H1 (cell line): ENCODE measurements at regions not wholly inside any gene's neighbourhood (a gene's known extent, or its start where the extent isn't known, plus 50 kb on each side); places are given as distances from the start of the nearest gene placed in this dataset.

Experiments used
- CTCF ChIA-PET: fragments of 300-600 bp; sonication (Branson Sonifier 250); formaldehyde crosslinking; loops from one replicate; lab custom pipeline; 2021; ENCODE audit not compliant: partially characterized antibody; lab: Charles Lee
- POLR2A ChIA-PET: fragments of 300-600 bp; sonication (Branson Sonifier 250); formaldehyde crosslinking; loops from one replicate; lab custom pipeline; 2021; ENCODE audit warnings: inconsistent platforms; ENCODE audit not compliant: partially characterized antibody; lab: Charles Lee
- DNase-seq, 2 experiments: peaks; one replicate each; pipeline versions ENCODE4 v3.0.0 to v3.0.0-alpha.2; 2010 to 2022; ENCODE audit warnings: low spot score in 2 of 2, low read depth in 1 of 2, mixed read lengths in 1 of 2
- FAIRE-seq: peaks from 2 replicates; lab custom pipeline; 2011; peaks lifted over from hg19 to GRCh38; lab: Jason Lieb, UNC
- H2AFZ ChIP-seq: 2 replicates; pipeline ENCODE4 v1.8.1; 2012; ENCODE audit warnings: low read length, inconsistent platforms
- H2AK5ac ChIP-seq: 2 replicates; pipeline ENCODE4 v1.6.1; 2013; ENCODE audit warnings: low read depth, low read length
- H2BK120ac ChIP-seq: replicated peaks from 2 replicates; pipeline ENCODE3; 2013; ENCODE audit warnings: low read depth, low read length, inconsistent platforms
- H2BK12ac ChIP-seq: 2 replicates; pipeline ENCODE4 v1.6.1; 2013; ENCODE audit warnings: low read depth, low read length
- H2BK15ac ChIP-seq: 2 replicates; pipeline ENCODE4 v1.6.1; 2013; ENCODE audit warnings: low read length
- H2BK20ac ChIP-seq: 2 replicates; pipeline ENCODE4 v1.6.1; 2013; ENCODE audit warnings: low read length
- H2BK5ac ChIP-seq: 2 replicates; pipeline ENCODE4 v1.6.1; 2013; ENCODE audit warnings: low read depth, low read length
- H3K14ac ChIP-seq: 2 replicates; pipeline ENCODE4 v1.6.1; 2013; ENCODE audit warnings: inconsistent platforms; ENCODE audit not compliant: insufficient read length
- H3K18ac ChIP-seq: 2 replicates; pipeline ENCODE4 v1.6.1; 2013; ENCODE audit warnings: low read length; ENCODE audit errors: extremely low read depth
- H3K23ac ChIP-seq: 2 replicates; pipeline ENCODE4 v1.6.1; 2013; ENCODE audit warnings: inconsistent platforms; ENCODE audit not compliant: insufficient read length
- H3K23me2 ChIP-seq: 2 replicates; pipeline ENCODE4 v1.6.1; 2013; ENCODE audit warnings: low read depth, low read length
- H3K27ac ChIP-seq: 2 replicates; pipeline ENCODE4 v1.6.1; 2011; ENCODE audit warnings: low read depth, low read length, inconsistent platforms
- H3K27me3 ChIP-seq, 4 experiments: replicated peaks in 1 of 4; 1 replicate in 1 of 4; 2 replicates in 3 of 4; pipeline versions ENCODE4 v1.6.1 to v1.8.1; 2011 to 2013; ENCODE audit warnings: low read length in 3 of 4, mild to moderate bottlenecking in 3 of 4, inconsistent platforms in 2 of 4, mixed read lengths in 2 of 4, moderate library complexity in 1 of 4; ENCODE audit not compliant: control insufficient read depth in 3 of 4, insufficient read depth in 3 of 4; ENCODE audit errors: extremely low read depth in 1 of 4
- H3K36me3 ChIP-seq, 4 experiments: 2 replicates each; pipeline versions ENCODE4 v1.6.1 to v1.8.1; 2011 to 2013; ENCODE audit warnings: mild to moderate bottlenecking in 4 of 4, low read length in 3 of 4, moderate library complexity in 2 of 4, control low read depth in 1 of 4, inconsistent platforms in 1 of 4; ENCODE audit not compliant: insufficient read depth in 4 of 4, control insufficient read depth in 2 of 4
- H3K4ac ChIP-seq: replicated peaks from 2 replicates; pipeline ENCODE3; 2013; ENCODE audit warnings: low read length, low read depth, mixed read lengths, inconsistent platforms; ENCODE audit not compliant: insufficient read length
- H3K4me1 ChIP-seq, 4 experiments: replicated peaks in 1 of 4; 1 replicate in 1 of 4; 2 replicates in 3 of 4; pipeline versions ENCODE4 v1.6.1 to v1.8.1; 2011 to 2013; ENCODE audit warnings: low read length in 3 of 4, inconsistent platforms in 2 of 4, mixed read lengths in 1 of 4; ENCODE audit not compliant: insufficient read depth in 4 of 4, control insufficient read depth in 3 of 4
- H3K4me2 ChIP-seq, 2 experiments: 2 replicates each; pipeline versions ENCODE4 v1.6.1 to v1.8.1; 2011 to 2013; ENCODE audit warnings: low read depth in 2 of 2, low read length in 2 of 2, control low read depth in 1 of 2, inconsistent platforms in 1 of 2, mild to moderate bottlenecking in 1 of 2; ENCODE audit not compliant: insufficient read depth in 1 of 2
- H3K4me3 ChIP-seq, 4 experiments: fragments of 200-600, 300-600 bp in 1 of 4; sonication (generic), shearing (Covaris generic), sonication (Bioruptor Twin) in 1 of 4; 2 replicates each; pipeline versions ENCODE4 v1.5.1 to v1.8.1; 2011 to 2016; ENCODE audit warnings: low read length in 4 of 4, low read depth in 3 of 4, control low read depth in 2 of 4, inconsistent platforms in 2 of 4, mild to moderate bottlenecking in 2 of 4, mixed read lengths in 1 of 4, moderate library complexity in 1 of 4; ENCODE audit not compliant: insufficient read depth in 2 of 4; ENCODE audit errors: extremely low read depth in 1 of 4
- H3K56ac ChIP-seq: replicated peaks from 2 replicates; pipeline ENCODE3; 2013; ENCODE audit warnings: low read depth, mild to moderate bottlenecking, mixed read lengths, low read length, inconsistent platforms; ENCODE audit not compliant: insufficient read length
- H3K79me1 ChIP-seq: 2 replicates; pipeline ENCODE4 v1.6.1; 2013; ENCODE audit warnings: low read depth, low read length, control low read depth
- H3K79me2 ChIP-seq, 2 experiments: 2 replicates each; pipeline versions ENCODE4 v1.6.1 to v1.8.1; 2012 to 2013; ENCODE audit warnings: low read length in 2 of 2, mild to moderate bottlenecking in 2 of 2, inconsistent platforms in 1 of 2; ENCODE audit not compliant: insufficient read depth in 2 of 2, control insufficient read depth in 1 of 2
- H3K9ac ChIP-seq, 4 experiments: replicated peaks in 1 of 4; 1 replicate in 1 of 4; 2 replicates in 3 of 4; pipeline versions ENCODE4 v1.6.1 to v1.8.1; 2011 to 2013; ENCODE audit warnings: low read depth in 3 of 4, low read length in 3 of 4, control low read depth in 2 of 4, mild to moderate bottlenecking in 2 of 4, moderate library complexity in 2 of 4, inconsistent platforms in 1 of 4; ENCODE audit errors: extremely low read depth in 1 of 4
- H3K9me3 ChIP-seq, 2 experiments: 2 replicates each; pipeline versions ENCODE4 v1.6.1 to v1.8.1; 2012 to 2013; ENCODE audit warnings: mild to moderate bottlenecking in 2 of 2, moderate library complexity in 2 of 2, control low read depth in 1 of 2, inconsistent platforms in 1 of 2, low read depth in 1 of 2, low read length in 1 of 2, mixed read lengths in 1 of 2; ENCODE audit not compliant: insufficient read depth in 2 of 2
- H4K20me1 ChIP-seq, 2 experiments: replicated peaks in 1 of 2; 2 replicates each; pipeline versions ENCODE3 to v1.8.1; 2011 to 2013; ENCODE audit warnings: inconsistent platforms in 2 of 2, low read length in 2 of 2, mild to moderate bottlenecking in 1 of 2; ENCODE audit not compliant: insufficient read depth in 2 of 2, control insufficient read depth in 1 of 2
- H4K5ac ChIP-seq: 2 replicates; pipeline ENCODE4 v1.6.1; 2013; ENCODE audit warnings: low read length, low read depth, mixed read lengths, inconsistent platforms; ENCODE audit not compliant: insufficient read length
- H4K8ac ChIP-seq: 2 replicates; pipeline ENCODE4 v1.8.0; 2013; ENCODE audit warnings: mild to moderate bottlenecking, moderate library complexity, low read length, inconsistent platforms; ENCODE audit not compliant: insufficient read depth; ENCODE audit errors: extremely low read depth
- H4K91ac ChIP-seq: replicated peaks from 2 replicates; pipeline ENCODE3; 2013; ENCODE audit warnings: low read length, mixed read lengths, inconsistent platforms; ENCODE audit not compliant: insufficient read length
- ASH2L ChIP-seq: fragments of 200-600, 300-600 bp; sonication (generic); IDR thresholded peaks from one replicate; pipeline ENCODE4 v1.7.1; 2017; ENCODE audit warnings: low read length
- CBX5 ChIP-seq: fragments of 300-800, 300-1000 bp; sonication (generic); IDR thresholded peaks from 2 replicates; pipeline ENCODE4 v1.7.1; 2016; ENCODE audit warnings: antibody characterized with exemption, low read length, low read depth
- FOSL1 ChIP-seq: IDR thresholded peaks from 2 replicates; pipeline ENCODE4 v1.6.1; 2011; ENCODE audit warnings: mild to moderate bottlenecking, low read depth, low read length, moderate library complexity; ENCODE audit not compliant: insufficient read depth
- GTF2F1 ChIP-seq: IDR thresholded peaks from 2 replicates; pipeline ENCODE4 v1.6.1; 2012; ENCODE audit warnings: low read depth, low read length, improper control_type of control experiment, borderline replicate concordance
- KDM4A ChIP-seq: IDR thresholded peaks from one replicate; pipeline ENCODE4 v1.7.1; 2012; ENCODE audit warnings: low read depth, mild to moderate bottlenecking, moderate library complexity, low read length, inconsistent platforms; ENCODE audit not compliant: severe bottlenecking
- MAFK ChIP-seq: IDR thresholded peaks from 2 replicates; pipeline ENCODE4 v1.6.1; 2012; ENCODE audit warnings: low read depth, mild to moderate bottlenecking, improper control_type of control experiment, low read length
- RNF2 ChIP-seq: fragments of 200-900, 300-1000 bp; sonication (generic); IDR thresholded peaks from 2 replicates; pipeline ENCODE4 v1.7.1; 2016; ENCODE audit warnings: borderline replicate concordance, low read depth, mild to moderate bottlenecking, antibody characterized with exemption, low read length; ENCODE audit not compliant: poor library complexity, severe bottlenecking; ENCODE audit errors: missing control alignments
- SAP30 ChIP-seq: fragments of 300-600 bp; sonication (generic); IDR thresholded peaks from 2 replicates; pipeline ENCODE4 v1.7.1; 2012; ENCODE audit warnings: low read length, moderate library complexity, mild to moderate bottlenecking, inconsistent platforms; ENCODE audit not compliant: insufficient read depth, insufficient replicate concordance
- SP2 ChIP-seq: IDR thresholded peaks from 2 replicates; pipeline ENCODE4 v1.6.1; 2012; ENCODE audit warnings: mild to moderate bottlenecking, low read length, inconsistent platforms
- TCF12 ChIP-seq: IDR thresholded peaks from 2 replicates; pipeline ENCODE4 v1.6.1; 2011; ENCODE audit warnings: low read depth, mild to moderate bottlenecking, low read length
- ZNF274 ChIP-seq: IDR thresholded peaks from 2 replicates; pipeline ENCODE4 v1.7.0; 2012; ENCODE audit warnings: low read length, borderline replicate concordance; ENCODE audit errors: extremely low read depth
- WGBS, 2 experiments: shearing (Covaris generic) in 1 of 2; methylation state at CpG; one replicate each; pipeline versions ENCODE4 v1.1.6 to v1.1.7; 2013 to 2015; ENCODE audit warnings: low lambda C conversion rate in 2 of 2, mixed read lengths in 2 of 2, inconsistent platforms in 1 of 2, low coverage in 1 of 2, missing lambda C conversion rate in 1 of 2; ENCODE audit not compliant: insufficient replicate concordance in 2 of 2, insufficient coverage in 1 of 2, insufficient read length in 1 of 2; ENCODE audit errors: extremely low coverage in 1 of 2, missing lambda C conversion rate in 1 of 2; 5-methylcytosine and 5-hydroxymethylcytosine counted together
- TF ChIP-seq, protein P1 (sequence below): IDR thresholded peaks from 2 replicates; pipeline ENCODE4 v1.6.1; 2011; ENCODE audit warnings: low read depth, mild to moderate bottlenecking, low read length; ENCODE audit not compliant: insufficient read depth

- Histone ChIP-seq H4K5ac (no peak overlapping the region), H2BK12ac (no peak overlapping the region), H3K9me3 (peaks cover 18 to 19% of the 10 kb centered on the region in 2 experiments), H2AK5ac (no peak overlapping the region), H4K20me1 (no peaks in the 10 kb centered on the region), H3K4me1 (peaks cover 0 to 7% (median 1%) of the 10 kb centered on the region in 4 experiments; a peak in 2 of 7 replicates), H3K79me2 (no peaks in the 10 kb centered on the region), H2BK15ac (no peak overlapping the region), H2BK5ac (no peak overlapping the region), H2BK120ac (no peak overlapping the region), H4K8ac (no peak overlapping the region), H3K79me1 (no peaks in the 10 kb centered on the region), H2BK20ac (no peak overlapping the region), H3K4me2 (no peak overlapping the region), H3K4me3 (no peak overlapping the region), H3K4ac (no peak overlapping the region), H2AFZ (no peak overlapping the region), H3K14ac (no peak overlapping the region), H3K23ac (no peak overlapping the region), H3K23me2 (no peaks in the 10 kb centered on the region), H3K27me3 (no peaks in the 10 kb centered on the region), H3K36me3 (no peaks in the 10 kb centered on the region), H4K91ac (no peak overlapping the region), H3K18ac (no peak overlapping the region), H3K9ac (no peak overlapping the region), H3K56ac (no peak overlapping the region), H3K27ac (no peak overlapping the region)
- POLR2A ChIA-PET, result no interaction called here
- CTCF ChIA-PET, result no interaction called here
- FAIRE-seq (no peak), DNase-seq (no peak)
- WGBS, 2 experiments, result 85% methylated on average over 1 of the region's 1 CpG; no CpG with 5 or more reads in 1 of the 2 experiments
- TF ChIP-seq GTF2F1, result no peak
- no peak for TF ChIP-seq SAP30
- no peak for TF ChIP-seq CBX5
- TF ChIP-seq ZNF274, result no peak
- no peak for TF ChIP-seq RNF2
- no peak for TF ChIP-seq ASH2L
- TF ChIP-seq, protein P1, sequence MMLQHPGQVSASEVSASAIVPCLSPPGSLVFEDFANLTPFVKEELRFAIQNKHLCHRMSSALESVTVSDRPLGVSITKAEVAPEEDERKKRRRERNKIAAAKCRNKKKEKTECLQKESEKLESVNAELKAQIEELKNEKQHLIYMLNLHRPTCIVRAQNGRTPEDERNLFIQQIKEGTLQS, result no peak
- TF ChIP-seq FOSL1, result no peak
- TF ChIP-seq TCF12, result no peak
- no peak for TF ChIP-seq KDM4A
- TF ChIP-seq MAFK, result no peak
- no peak for TF ChIP-seq SP2
Observed at GRCh38 chr15:69926006-69926405, 171.7 kb downstream of the TLE3 start.
